GM12875 (cell line): ENCODE measurements at regions not wholly inside any gene's neighbourhood (a gene's known extent, or its start where the extent isn't known, plus 50 kb on each side); places are given as distances from the start of the nearest gene placed in this dataset.

Source experiments
- H3K4me3 ChIP-seq: one replicate; pipeline ENCODE4 v1.5.1; 2011; ENCODE audit warnings: low read depth, low read length, control low read depth
- TF ChIP-seq, protein P1 (sequence below): IDR thresholded peaks from 2 replicates; pipeline ENCODE4 v1.5.1; 2011; ENCODE audit warnings: low read depth, mild to moderate bottlenecking, control low read depth, inconsistent platforms, low read length, moderate library complexity, borderline replicate concordance; ENCODE audit not compliant: insufficient read depth

DNA sequence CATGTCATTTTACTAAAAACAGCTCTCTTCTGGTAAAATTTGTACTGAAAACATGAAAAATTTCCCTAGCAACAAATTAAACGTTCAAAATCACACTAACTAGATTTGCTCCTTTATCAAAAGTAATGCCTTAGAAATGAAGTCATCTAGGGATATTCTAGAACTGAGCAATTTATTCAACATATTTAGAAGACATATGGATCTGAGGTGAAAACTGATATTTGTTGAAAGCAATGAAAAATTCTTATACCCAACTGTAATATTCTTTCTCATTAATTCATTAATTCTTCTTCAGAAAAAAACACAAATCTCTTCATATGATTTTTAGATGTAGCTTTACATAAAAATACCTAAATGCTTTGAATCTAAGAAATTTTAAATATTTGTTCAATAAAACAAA, 604.9 kb downstream of the NR2F1-AS1 start:
- H3K4me3 ChIP-seq = no peak overlapping the region
- TF ChIP-seq, protein P1, sequence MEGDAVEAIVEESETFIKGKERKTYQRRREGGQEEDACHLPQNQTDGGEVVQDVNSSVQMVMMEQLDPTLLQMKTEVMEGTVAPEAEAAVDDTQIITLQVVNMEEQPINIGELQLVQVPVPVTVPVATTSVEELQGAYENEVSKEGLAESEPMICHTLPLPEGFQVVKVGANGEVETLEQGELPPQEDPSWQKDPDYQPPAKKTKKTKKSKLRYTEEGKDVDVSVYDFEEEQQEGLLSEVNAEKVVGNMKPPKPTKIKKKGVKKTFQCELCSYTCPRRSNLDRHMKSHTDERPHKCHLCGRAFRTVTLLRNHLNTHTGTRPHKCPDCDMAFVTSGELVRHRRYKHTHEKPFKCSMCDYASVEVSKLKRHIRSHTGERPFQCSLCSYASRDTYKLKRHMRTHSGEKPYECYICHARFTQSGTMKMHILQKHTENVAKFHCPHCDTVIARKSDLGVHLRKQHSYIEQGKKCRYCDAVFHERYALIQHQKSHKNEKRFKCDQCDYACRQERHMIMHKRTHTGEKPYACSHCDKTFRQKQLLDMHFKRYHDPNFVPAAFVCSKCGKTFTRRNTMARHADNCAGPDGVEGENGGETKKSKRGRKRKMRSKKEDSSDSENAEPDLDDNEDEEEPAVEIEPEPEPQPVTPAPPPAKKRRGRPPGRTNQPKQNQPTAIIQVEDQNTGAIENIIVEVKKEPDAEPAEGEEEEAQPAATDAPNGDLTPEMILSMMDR = no peak

DNA sequence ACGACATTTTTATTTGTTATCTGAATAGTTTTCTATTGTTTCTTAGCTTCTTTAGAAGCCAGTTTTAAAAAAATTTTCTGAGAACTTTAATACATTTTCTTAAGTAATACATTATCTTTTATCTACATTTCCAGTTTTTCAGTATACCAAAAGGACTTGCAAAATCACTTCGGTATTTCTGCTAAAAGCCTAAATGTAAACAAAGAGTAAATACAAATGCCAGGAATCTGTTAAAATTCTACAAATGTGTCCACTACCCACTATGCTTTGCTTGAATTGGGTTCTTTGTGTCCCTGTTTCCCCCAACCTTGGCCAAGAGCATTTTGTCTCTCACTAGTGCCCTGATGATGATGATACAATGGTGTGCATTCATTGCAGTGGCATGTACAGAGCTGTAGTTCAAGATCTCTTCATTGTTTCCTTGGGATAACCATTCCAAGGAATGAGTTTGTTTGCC, 611.2 kb downstream of the NR2F1-AS1 start:
- H3K4me3 ChIP-seq = no peak overlapping the region
- TF ChIP-seq, protein P1 = no peak

DNA sequence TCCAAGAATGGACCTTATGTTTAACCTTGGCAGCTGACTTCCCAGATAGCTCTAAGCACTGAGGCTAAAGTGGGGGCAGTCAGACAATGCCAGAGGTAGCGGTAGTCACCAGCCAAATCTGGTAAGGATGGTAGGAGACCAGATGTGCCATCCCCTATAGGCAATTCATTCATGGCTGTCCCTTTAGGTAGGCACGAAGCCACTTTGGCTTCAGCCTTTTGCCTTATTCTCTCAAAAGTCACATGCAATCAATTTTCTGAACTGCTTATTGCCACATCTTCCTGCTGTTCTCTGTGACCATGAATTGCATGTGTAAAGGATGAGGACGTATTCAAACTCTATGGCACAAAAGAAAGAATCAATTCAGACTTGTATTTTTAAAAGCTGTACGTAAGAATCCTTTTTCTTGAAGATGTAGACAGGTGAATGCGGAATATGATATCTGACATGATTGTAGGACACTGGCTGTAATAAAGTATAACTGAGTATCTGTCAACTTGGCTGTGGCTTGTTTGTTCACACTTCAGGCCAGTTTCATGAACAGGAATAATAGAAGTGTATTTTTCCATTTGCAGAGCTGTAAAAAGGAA, 611.7 kb downstream of the NR2F1-AS1 start:
- TF ChIP-seq, protein P1 = no peak
- no peak overlapping the region for H3K4me3 ChIP-seq

DNA sequence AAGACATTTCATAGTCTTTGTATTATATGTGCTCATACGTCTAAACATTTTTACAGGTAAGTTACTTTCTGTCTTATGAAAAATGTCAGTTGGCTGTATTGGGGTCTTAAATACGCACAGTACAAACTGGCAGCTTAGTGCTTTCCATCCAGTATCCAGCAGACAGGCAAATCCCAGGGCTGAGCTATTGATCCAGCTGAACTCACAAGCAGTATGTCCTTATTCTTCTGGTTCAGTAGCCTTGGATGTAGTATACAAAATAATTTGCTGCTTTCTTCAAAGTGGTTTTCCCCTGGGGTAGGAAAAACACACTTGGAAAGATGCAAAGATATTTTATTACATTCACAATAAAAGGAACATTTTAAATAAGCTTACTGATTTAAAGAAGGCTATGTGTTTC, 617.2 kb downstream of the NR2F1-AS1 start:
- TF ChIP-seq, protein P1 = no peak
- H3K4me3 ChIP-seq = no peak overlapping the region

DNA sequence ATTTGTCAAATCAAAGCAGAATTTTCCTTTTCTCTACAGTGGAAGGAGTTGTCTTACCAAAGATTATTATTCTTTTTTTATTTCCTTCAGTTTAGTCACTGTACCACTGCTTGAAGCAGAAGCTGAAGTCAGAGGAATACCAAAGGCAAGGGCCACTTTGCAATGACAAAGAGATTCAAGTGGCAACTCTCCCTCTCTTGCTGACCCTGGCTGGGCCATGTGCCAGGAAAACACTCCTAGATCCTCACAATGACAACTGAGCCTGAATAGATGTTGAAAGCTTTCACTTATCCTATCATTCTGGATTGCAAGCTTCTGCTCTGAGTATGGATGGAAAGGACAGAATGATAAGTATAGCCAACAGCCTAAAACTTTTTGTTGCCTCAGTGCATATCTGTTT, 618.3 kb downstream of the NR2F1-AS1 start:
- TF ChIP-seq, protein P1 = no peak
- H3K4me3 ChIP-seq = no peak overlapping the region

DNA sequence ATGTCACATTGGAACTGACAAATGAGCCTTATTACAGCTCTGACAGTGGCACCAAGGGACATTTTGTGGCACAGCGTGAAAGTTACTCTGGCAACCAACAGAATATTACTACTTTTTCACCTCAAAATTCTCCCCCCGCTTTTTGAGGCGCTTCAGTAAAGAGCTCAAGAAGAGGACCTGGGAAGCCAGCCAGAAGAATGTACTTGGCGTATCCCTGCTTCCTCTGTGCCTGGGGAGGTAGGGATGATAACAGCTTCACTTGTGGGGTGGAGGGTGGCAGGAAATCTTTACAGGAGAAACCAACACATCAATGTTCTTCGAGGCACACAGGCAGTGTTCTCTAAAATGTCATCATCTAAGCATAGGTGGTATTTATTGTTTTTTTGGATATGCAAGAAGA, 624.1 kb downstream of the NR2F1-AS1 start:
- H3K4me3 ChIP-seq = no peak overlapping the region
- TF ChIP-seq, protein P1 = no peak

DNA sequence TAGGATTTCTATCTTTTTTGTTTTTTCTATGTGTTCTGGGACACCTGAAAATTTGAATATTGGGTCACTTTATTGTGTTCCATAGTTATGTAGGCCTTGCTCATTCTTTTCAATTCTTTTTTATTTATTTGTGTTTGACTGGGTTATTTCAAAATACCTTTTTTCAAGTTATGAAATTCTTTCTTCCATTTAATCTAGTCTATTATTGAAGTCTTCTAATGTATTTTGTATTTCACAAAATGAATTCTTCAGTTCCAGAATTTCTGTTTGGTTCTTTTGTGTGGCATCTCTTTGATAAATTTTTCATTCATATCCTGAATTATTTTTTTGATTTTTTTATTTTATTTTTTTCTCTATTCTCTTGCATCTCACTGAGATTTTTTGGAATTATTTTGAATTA, 628.8 kb downstream of the NR2F1-AS1 start:
- H3K4me3 ChIP-seq = no peak overlapping the region
- TF ChIP-seq, protein P1 = no peak
